CMK (cell line): ENCODE measurements at regions not wholly inside any gene's neighbourhood (a gene's known extent, or its start where the extent isn't known, plus 50 kb on each side); places are given as distances from the start of the nearest gene placed in this dataset.

Source experiments
- DNase-seq: peaks from one replicate; pipeline ENCODE4 v3.0.0-alpha.2; 2010; ENCODE audit warnings: low read depth

- DNase-seq, result no peak
These were observed 959.1 kb downstream of the CDH11 start for GRCh38 chr16:64162613-64163375.

GRCh38 chr16:64159976-64160375 lies 961.9 kb downstream of the CDH11 start:
- DNase-seq, result no peak

- no peak for DNase-seq
These were observed 962.8 kb downstream of the CDH11 start for GRCh38 chr16:64158941-64159588.

GRCh38 chr16:64153718-64154117 lies 968.1 kb downstream of the CDH11 start:
- no peak for DNase-seq

- no peak for DNase-seq
These were observed 969.7 kb downstream of the CDH11 start for GRCh38 chr16:64151990-64152767.

GRCh38 chr16:64150193-64150592 lies 971.7 kb downstream of the CDH11 start:
- no peak for DNase-seq

GRCh38 chr16:64149756-64150155 lies 972.1 kb downstream of the CDH11 start:
- DNase-seq, result no peak

GRCh38 chr16:64148356-64148755 lies 973.5 kb downstream of the CDH11 start:
- DNase-seq, result no peak

- DNase-seq, result no peak
These were observed 973.9 kb downstream of the CDH11 start for GRCh38 chr16:64147941-64148340.

GRCh38 chr16:64144617-64145016 lies 977.2 kb downstream of the CDH11 start:
- no peak for DNase-seq

- DNase-seq, result no peak
These were observed 983.2 kb downstream of the CDH11 start for GRCh38 chr16:64138621-64139020.

- no peak for DNase-seq
These were observed 983.9 kb downstream of the CDH11 start for GRCh38 chr16:64138006-64138405.

GRCh38 chr16:64136743-64137142 lies 985.1 kb downstream of the CDH11 start:
- no peak for DNase-seq

GRCh38 chr16:64136314-64136713 lies 985.5 kb downstream of the CDH11 start:
- no peak for DNase-seq

GRCh38 chr16:64133366-64133765 lies 988.5 kb downstream of the CDH11 start:
- no peak for DNase-seq

GRCh38 chr16:64132759-64133361 lies 989.0 kb downstream of the CDH11 start:
- DNase-seq, result no peak

GRCh38 chr16:64132190-64132589 lies 989.7 kb downstream of the CDH11 start:
- no peak for DNase-seq

GRCh38 chr16:64131423-64131822 lies 990.4 kb downstream of the CDH11 start:
- DNase-seq, result no peak

GRCh38 chr16:64130140-64130539 lies 991.7 kb downstream of the CDH11 start:
- DNase-seq, result no peak

GRCh38 chr16:64122177-64122576 lies 999.7 kb downstream of the CDH11 start:
- DNase-seq, result no peak

GRCh38 chr16:64121473-64121872 lies 1000.4 kb downstream of the CDH11 start:
- DNase-seq, result no peak

- DNase-seq, result no peak
These were observed 1005.7 kb downstream of the CDH11 start for GRCh38 chr16:64116151-64116550.

GRCh38 chr16:64109241-64109640 lies 1012.6 kb downstream of the CDH11 start:
- DNase-seq, result no peak
